ENCODE measurements at regions not wholly inside any gene's neighbourhood (a gene's known extent, or its start where the extent isn't known, plus 50 kb on each side); places are given as distances from the start of the nearest gene placed in this dataset.

- Histone ChIP-seq H3K18ac (ENCODE audit: insufficient read length, low read depth, low read length) (no peak overlapping the region), H2AK5ac (ENCODE audit: insufficient read length, low read length) (no peak overlapping the region), H2BK120ac (ENCODE audit: low read depth, low read length, poor library complexity, severe bottlenecking) (no peak overlapping the region), H2AFZ (ENCODE audit: low read length) (no peak overlapping the region), H3T11ph (ENCODE audit: low read length) (no peak overlapping the region), H3K27ac (ENCODE audit: insufficient read length, low read depth, low read length) (no peak overlapping the region), H3K23ac (ENCODE audit: insufficient read length, low read depth, low read length) (no peak overlapping the region), H2BK20ac (ENCODE audit: low read depth, low read length, poor library complexity, severe bottlenecking) (no peak overlapping the region), H3K14ac (ENCODE audit: insufficient read depth, low read length) (no peak overlapping the region), H3K79me2 (ENCODE audit: insufficient read depth, low read length) (no peaks in the 10 kb centered on the region), H4K91ac (ENCODE audit: insufficient read length, low read depth, low read length) (no peak overlapping the region), H3K9me3 (ENCODE audit: control insufficient read depth, low read depth, low read length) (no peaks in the 10 kb centered on the region), H4K20me1 (ENCODE audit: control insufficient read depth, insufficient read depth, insufficient read length) (no peaks in the 10 kb centered on the region), H3K56ac (ENCODE audit: insufficient read length, low read depth, low read length) (no peak overlapping the region), H3K23me2 (ENCODE audit: insufficient read length, low read depth, low read length, poor library complexity, severe bottlenecking) (no peaks in the 10 kb centered on the region), H3K79me1 (ENCODE audit: insufficient read depth, low read depth, low read length, poor library complexity, severe bottlenecking) (no peaks in the 10 kb centered on the region), H2BK12ac (ENCODE audit: insufficient read length, low read depth, low read length) (no peak overlapping the region), H2BK15ac (ENCODE audit: low read depth, low read length) (no peak overlapping the region), H3K4me1 (ENCODE audit: insufficient read depth, low read length) (peaks cover 4% of the 10 kb centered on the region; the same call in 1 of the 2 replicates), H3K4me2 (ENCODE audit: insufficient read depth, insufficient read length, low read length) (no peak overlapping the region), H2BK5ac (ENCODE audit: insufficient read length, low read length) (no peak overlapping the region), H3K9ac (ENCODE audit: extremely low read depth, insufficient read length, low read length) (no peak overlapping the region), H4K5ac (ENCODE audit: insufficient read length, low read depth, low read length) (no peak overlapping the region), H3K27me3 (ENCODE audit: insufficient read depth, low read length) (no peaks in the 10 kb centered on the region; the same call in 1 of the 2 replicates), H4K8ac (replicated peaks; ENCODE audit: insufficient read length, low read depth, low read length) (no peak overlapping the region), H3K4ac (ENCODE audit: low read depth, low read length) (no peak overlapping the region)
- no peak for DNase-seq
- Mint-ChIP-seq H3K27ac (no peak overlapping the region), H3K27me3 (ENCODE audit: low read depth) (no peaks in the 10 kb centered on the region; the same call in 1 of the 2 replicates), H3K36me3 (ENCODE audit: insufficient read depth in 1 of 3, low read depth in 3 of 3) (peaks cover 2 to 20% (median 6%) of the 10 kb centered on the region in 3 experiments), H3K4me1 (peaks cover 35 to 38% of the 10 kb centered on the region in 2 experiments), H3K4me3 (no peak overlapping the region), H3K9me3 (peaks cover 5 to 11% of the 10 kb centered on the region in 2 experiments)
- TF ChIP-seq CTCF (conservative IDR thresholded peaks at IDR 0.05), result no peak
- WGBS (ENCODE audit: extremely low coverage, insufficient read length, low lambda C conversion rate), result no CpG with 5 or more reads among the region's 2 CpGs
Observed at GRCh38 chr6:121856296-121856695, 420.9 kb downstream of the GJA1 start.

Measured in H9 (cell line).